ENCODE measurements at regions not wholly inside any gene's neighbourhood (a gene's known extent, or its start where the extent isn't known, plus 50 kb on each side); places are given as distances from the start of the nearest gene placed in this dataset.
"Not testable (repeated sequence)": the region's sequence is repeated elsewhere in the genome, so short reads cannot be mapped to it uniquely, and the experiment has no call there.

DNA sequence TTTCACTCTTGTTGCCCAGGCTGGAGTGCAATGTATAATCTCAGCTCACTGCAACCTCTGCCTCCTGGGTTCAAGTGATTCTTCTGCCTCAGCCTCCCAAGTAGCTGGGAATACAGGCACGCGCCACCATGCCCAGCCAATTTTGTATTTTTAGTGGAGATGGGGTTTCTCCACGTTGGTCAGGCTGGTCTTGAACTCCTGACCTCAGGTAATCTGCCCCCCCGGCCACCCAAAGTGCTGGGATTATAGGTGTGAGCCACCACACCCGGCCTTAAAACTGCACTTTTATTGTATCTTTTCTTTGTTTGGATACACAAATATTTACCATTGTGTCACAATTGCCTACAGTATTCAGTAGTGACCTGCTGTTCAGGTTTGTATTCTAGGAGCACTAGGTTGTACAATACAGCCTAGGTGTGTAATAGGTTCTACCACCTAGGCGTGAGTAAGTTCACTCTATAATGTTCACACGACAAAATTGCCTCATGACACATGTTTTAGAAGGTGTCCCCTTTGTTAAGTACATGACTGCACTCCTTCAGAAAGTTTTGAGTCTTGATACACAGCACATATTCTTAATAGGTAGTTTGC, 71.3 kb upstream of the SLC22A23 start:
- not testable (repeated sequence) for TF ChIP-seq SIN3A (IDR thresholded peaks at IDR 0.05; ENCODE audit: borderline replicate concordance, insufficient read depth, low read depth, low read length); POLR2AphosphoS5 (IDR thresholded peaks at IDR 0.05; ENCODE audit: low read depth, low read length)
- TF ChIP-seq, protein P1, sequence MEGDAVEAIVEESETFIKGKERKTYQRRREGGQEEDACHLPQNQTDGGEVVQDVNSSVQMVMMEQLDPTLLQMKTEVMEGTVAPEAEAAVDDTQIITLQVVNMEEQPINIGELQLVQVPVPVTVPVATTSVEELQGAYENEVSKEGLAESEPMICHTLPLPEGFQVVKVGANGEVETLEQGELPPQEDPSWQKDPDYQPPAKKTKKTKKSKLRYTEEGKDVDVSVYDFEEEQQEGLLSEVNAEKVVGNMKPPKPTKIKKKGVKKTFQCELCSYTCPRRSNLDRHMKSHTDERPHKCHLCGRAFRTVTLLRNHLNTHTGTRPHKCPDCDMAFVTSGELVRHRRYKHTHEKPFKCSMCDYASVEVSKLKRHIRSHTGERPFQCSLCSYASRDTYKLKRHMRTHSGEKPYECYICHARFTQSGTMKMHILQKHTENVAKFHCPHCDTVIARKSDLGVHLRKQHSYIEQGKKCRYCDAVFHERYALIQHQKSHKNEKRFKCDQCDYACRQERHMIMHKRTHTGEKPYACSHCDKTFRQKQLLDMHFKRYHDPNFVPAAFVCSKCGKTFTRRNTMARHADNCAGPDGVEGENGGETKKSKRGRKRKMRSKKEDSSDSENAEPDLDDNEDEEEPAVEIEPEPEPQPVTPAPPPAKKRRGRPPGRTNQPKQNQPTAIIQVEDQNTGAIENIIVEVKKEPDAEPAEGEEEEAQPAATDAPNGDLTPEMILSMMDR (IDR thresholded peaks at IDR 0.05) = not testable (repeated sequence)
- TF ChIP-seq, protein P2, sequence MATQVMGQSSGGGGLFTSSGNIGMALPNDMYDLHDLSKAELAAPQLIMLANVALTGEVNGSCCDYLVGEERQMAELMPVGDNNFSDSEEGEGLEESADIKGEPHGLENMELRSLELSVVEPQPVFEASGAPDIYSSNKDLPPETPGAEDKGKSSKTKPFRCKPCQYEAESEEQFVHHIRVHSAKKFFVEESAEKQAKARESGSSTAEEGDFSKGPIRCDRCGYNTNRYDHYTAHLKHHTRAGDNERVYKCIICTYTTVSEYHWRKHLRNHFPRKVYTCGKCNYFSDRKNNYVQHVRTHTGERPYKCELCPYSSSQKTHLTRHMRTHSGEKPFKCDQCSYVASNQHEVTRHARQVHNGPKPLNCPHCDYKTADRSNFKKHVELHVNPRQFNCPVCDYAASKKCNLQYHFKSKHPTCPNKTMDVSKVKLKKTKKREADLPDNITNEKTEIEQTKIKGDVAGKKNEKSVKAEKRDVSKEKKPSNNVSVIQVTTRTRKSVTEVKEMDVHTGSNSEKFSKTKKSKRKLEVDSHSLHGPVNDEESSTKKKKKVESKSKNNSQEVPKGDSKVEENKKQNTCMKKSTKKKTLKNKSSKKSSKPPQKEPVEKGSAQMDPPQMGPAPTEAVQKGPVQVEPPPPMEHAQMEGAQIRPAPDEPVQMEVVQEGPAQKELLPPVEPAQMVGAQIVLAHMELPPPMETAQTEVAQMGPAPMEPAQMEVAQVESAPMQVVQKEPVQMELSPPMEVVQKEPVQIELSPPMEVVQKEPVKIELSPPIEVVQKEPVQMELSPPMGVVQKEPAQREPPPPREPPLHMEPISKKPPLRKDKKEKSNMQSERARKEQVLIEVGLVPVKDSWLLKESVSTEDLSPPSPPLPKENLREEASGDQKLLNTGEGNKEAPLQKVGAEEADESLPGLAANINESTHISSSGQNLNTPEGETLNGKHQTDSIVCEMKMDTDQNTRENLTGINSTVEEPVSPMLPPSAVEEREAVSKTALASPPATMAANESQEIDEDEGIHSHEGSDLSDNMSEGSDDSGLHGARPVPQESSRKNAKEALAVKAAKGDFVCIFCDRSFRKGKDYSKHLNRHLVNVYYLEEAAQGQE (IDR thresholded peaks at IDR 0.05; ENCODE audit: insufficient read depth in 1 of 2, low read depth in 2 of 2, low read length in 1 of 2) = not testable (repeated sequence)
